HG03108 (cell line): ENCODE measurements at regions not wholly inside any gene's neighbourhood (a gene's known extent, or its start where the extent isn't known, plus 50 kb on each side); places are given as distances from the start of the nearest gene placed in this dataset.
"Not testable (repeated sequence)": the region's sequence is repeated elsewhere in the genome, so short reads cannot be mapped to it uniquely, and the experiment has no call there.

Experiments used
- ATAC-seq: cut with Tn5 transposase; IDR thresholded peaks from one replicate; pipeline ENCODE4 v1.9.1; 2021; ENCODE audit warnings: moderate library complexity; ENCODE audit not compliant: unreplicated experiment

GRCh38 chr7:149683898-149684297, 89.5 kb downstream of the ZNF467 start:
- ATAC-seq = no peak

- ATAC-seq = no peak
These were observed 90.2 kb downstream of the ZNF467 start for GRCh38 chr7:149683181-149683580.

- no peak for ATAC-seq
These were observed 91.3 kb downstream of the ZNF467 start for GRCh38 chr7:149682038-149682437.

- no peak for ATAC-seq
These were observed 92.1 kb downstream of the ZNF467 start for GRCh38 chr7:149681274-149681673.

- ATAC-seq = no peak
These were observed 92.9 kb downstream of the ZNF467 start for GRCh38 chr7:149680331-149681025.

- not testable (repeated sequence) for ATAC-seq
These were observed 98.5 kb downstream of the ZNF467 start for GRCh38 chr7:149674728-149675385.

- no peak for ATAC-seq
These were observed 100.4 kb downstream of the ZNF467 start for GRCh38 chr7:149673006-149673405.

- ATAC-seq = no peak
These were observed 103.1 kb downstream of the ZNF467 start for GRCh38 chr7:149670288-149670687.

- no peak for ATAC-seq
These were observed 104.1 kb downstream of the ZNF467 start for GRCh38 chr7:149669121-149669818.

- no peak for ATAC-seq
These were observed 106.9 kb downstream of the ZNF467 start for GRCh38 chr7:149666360-149666945.

- not testable (repeated sequence) for ATAC-seq
These were observed 107.8 kb downstream of the ZNF467 start for GRCh38 chr7:149665618-149666017.

- no peak for ATAC-seq
These were observed 108.7 kb downstream of the ZNF467 start for GRCh38 chr7:149664666-149665065.

- ATAC-seq = no peak
These were observed 109.2 kb downstream of the ZNF467 start for GRCh38 chr7:149664176-149664575.

- ATAC-seq = peak; percentile 94
These were observed 110.7 kb downstream of the ZNF467 start for GRCh38 chr7:149662591-149663095.

- no peak for ATAC-seq
These were observed 117.6 kb downstream of the ZNF467 start for GRCh38 chr7:149655784-149656183.

- no peak for ATAC-seq
These were observed 118.8 kb downstream of the ZNF467 start for GRCh38 chr7:149654588-149654987.

GRCh38 chr7:149650190-149650589, 123.2 kb downstream of the ZNF467 start:
- not testable (repeated sequence) for ATAC-seq

GRCh38 chr7:149644754-149645153, 128.6 kb downstream of the ZNF467 start:
- ATAC-seq = no peak

- no peak for ATAC-seq
These were observed 130.8 kb downstream of the ZNF467 start for GRCh38 chr7:149642589-149642988.

- no peak for ATAC-seq
These were observed 134.6 kb downstream of the ZNF467 start for GRCh38 chr7:149638566-149639320.
